HEK293 (cell line): ENCODE measurements at regions not wholly inside any gene's neighbourhood (a gene's known extent, or its start where the extent isn't known, plus 50 kb on each side); places are given as distances from the start of the nearest gene placed in this dataset.

ENCODE experiments used
- CTCF ChIA-PET: fragments of 350-600 bp; formaldehyde crosslinking; extraction: SDS; loops from one replicate; lab custom pipeline; 2021; ENCODE audit warnings: antibody characterized with exemption; lab: Yijun Ruan, JAX
- POLR2A ChIA-PET: fragments of 300-600 bp; formaldehyde crosslinking; extraction: SDS; loops from one replicate; lab custom pipeline; 2020; ENCODE audit warnings: antibody characterized with exemption, inconsistent platforms; lab: Yijun Ruan, JAX
- H3K27ac ChIP-seq: fragments of 200-500 bp; sonication (Bioruptor generic); 2 replicates; pipeline ENCODE4 v1.5.1; 2014; ENCODE audit warnings: low read depth, low read length, control low read depth, inconsistent platforms; ENCODE audit errors: extremely low read depth
- H3K36me3 ChIP-seq, 2 experiments: fragments of 200-500 bp in 1 of 2; sonication (Bioruptor generic) in 1 of 2; 1 replicate in 1 of 2; 2 replicates in 1 of 2; pipeline ENCODE4 v1.5.1; 2014 to 2017; ENCODE audit warnings: inconsistent platforms in 2 of 2, low read length in 2 of 2; ENCODE audit not compliant: control insufficient read depth in 2 of 2, insufficient read depth in 1 of 2
- H3K4me1 ChIP-seq: fragments of 200-500 bp; sonication (Bioruptor generic); 2 replicates; pipeline ENCODE4 v1.5.1; 2014; ENCODE audit warnings: mild to moderate bottlenecking, low read length, inconsistent platforms; ENCODE audit not compliant: control insufficient read depth, insufficient read depth
- H3K4me3 ChIP-seq: 2 replicates; pipeline ENCODE4 v1.5.1; 2011; ENCODE audit warnings: low read depth, mild to moderate bottlenecking, control low read depth, low read length, moderate library complexity
- H3K9me3 ChIP-seq: fragments of 200-500 bp; sonication (Bioruptor generic); 2 replicates; pipeline ENCODE4 v1.5.1; 2014; ENCODE audit warnings: low read depth, low read length, inconsistent platforms; ENCODE audit not compliant: control insufficient read depth, insufficient read depth
- FEZF1 ChIP-seq: fragments of 450-650 bp; formaldehyde crosslinking; IDR thresholded peaks from 2 replicates; pipeline ENCODE4 v1.5.1; 2016; ENCODE audit warnings: missing biosample characterization, missing genetic modification characterization
- GLIS2 ChIP-seq: fragments of 450-650 bp; formaldehyde crosslinking; IDR thresholded peaks from 2 replicates; pipeline ENCODE4 v1.5.1; 2016; ENCODE audit warnings: missing biosample characterization, missing genetic modification characterization
- KLF10 ChIP-seq: fragments of 450-650 bp; IDR thresholded peaks from 2 replicates; pipeline ENCODE4 v1.5.1; 2018; ENCODE audit warnings: missing biosample characterization, mild to moderate bottlenecking, missing genetic modification characterization
- PATZ1 ChIP-seq: fragments of 450-650 bp; formaldehyde crosslinking; IDR thresholded peaks from 2 replicates; pipeline ENCODE4 v1.5.1; 2016; ENCODE audit warnings: missing biosample characterization, missing genetic modification characterization
- ZEB2 ChIP-seq: fragments of 450-650 bp; formaldehyde crosslinking; IDR thresholded peaks from 2 replicates; pipeline ENCODE4 v1.5.1; 2016; ENCODE audit warnings: missing biosample characterization, missing genetic modification characterization
- ZNF146 ChIP-seq: fragments of 450-650 bp; formaldehyde crosslinking; IDR thresholded peaks from 2 replicates; pipeline ENCODE4 v1.5.1; 2016; ENCODE audit warnings: missing biosample characterization, missing genetic modification characterization
- ZNF211 ChIP-seq: fragments of 450-650 bp; formaldehyde crosslinking; IDR thresholded peaks from 2 replicates; pipeline ENCODE4 v1.5.1; 2016; ENCODE audit warnings: low read depth, missing biosample characterization, missing genetic modification characterization
- ZNF23 ChIP-seq: fragments of 450-650 bp; formaldehyde crosslinking; IDR thresholded peaks from 2 replicates; pipeline ENCODE4 v1.5.1; 2016; ENCODE audit warnings: missing biosample characterization, missing genetic modification characterization, borderline replicate concordance
- ZNF302 ChIP-seq: fragments of 450-650 bp; formaldehyde crosslinking; IDR thresholded peaks from 2 replicates; pipeline ENCODE4 v1.5.1; 2016; ENCODE audit warnings: missing biosample characterization, missing genetic modification characterization, low read depth
- ZNF37A ChIP-seq: fragments of 450-650 bp; IDR thresholded peaks from 2 replicates; pipeline ENCODE4 v1.5.1; 2018; ENCODE audit warnings: missing biosample characterization, missing genetic modification characterization
- ZNF585B ChIP-seq: fragments of 450-650 bp; formaldehyde crosslinking; IDR thresholded peaks from 2 replicates; pipeline ENCODE4 v1.5.1; 2016; ENCODE audit warnings: missing biosample characterization, missing genetic modification characterization
- ZNF677 ChIP-seq: fragments of 450-650 bp; IDR thresholded peaks from 2 replicates; pipeline ENCODE4 v1.5.0; 2018; ENCODE audit warnings: missing biosample characterization, mild to moderate bottlenecking, missing genetic modification characterization, moderate library complexity
- ZNF701 ChIP-seq: fragments of 450-650 bp; formaldehyde crosslinking; IDR thresholded peaks from 2 replicates; pipeline ENCODE4 v1.5.1; 2016; ENCODE audit warnings: missing biosample characterization, missing genetic modification characterization
- ZNF76 ChIP-seq: fragments of 450-650 bp; formaldehyde crosslinking; IDR thresholded peaks from 2 replicates; pipeline ENCODE4; 2016; ENCODE audit warnings: low read depth, missing biosample characterization, missing genetic modification characterization, borderline replicate concordance
- ZSCAN16 ChIP-seq: fragments of 450-650 bp; formaldehyde crosslinking; IDR thresholded peaks from 2 replicates; pipeline ENCODE4 v1.5.1; 2016; ENCODE audit warnings: missing biosample characterization, missing genetic modification characterization
- ZSCAN23 ChIP-seq: fragments of 450-650 bp; formaldehyde crosslinking; IDR thresholded peaks from 2 replicates; pipeline ENCODE4 v1.5.1; 2016; ENCODE audit warnings: missing biosample characterization, missing genetic modification characterization
- TF ChIP-seq, protein P1 (sequence below): fragments of 450-650 bp; formaldehyde crosslinking; IDR thresholded peaks from 2 replicates; pipeline ENCODE4 v1.5.1; 2016; ENCODE audit warnings: missing biosample characterization, missing genetic modification characterization
- TF ChIP-seq, protein P2 (sequence below): fragments of 450-650 bp; formaldehyde crosslinking; IDR thresholded peaks from 2 replicates; pipeline ENCODE4 v1.5.1; 2016; ENCODE audit warnings: missing biosample characterization, missing genetic modification characterization

DNA sequence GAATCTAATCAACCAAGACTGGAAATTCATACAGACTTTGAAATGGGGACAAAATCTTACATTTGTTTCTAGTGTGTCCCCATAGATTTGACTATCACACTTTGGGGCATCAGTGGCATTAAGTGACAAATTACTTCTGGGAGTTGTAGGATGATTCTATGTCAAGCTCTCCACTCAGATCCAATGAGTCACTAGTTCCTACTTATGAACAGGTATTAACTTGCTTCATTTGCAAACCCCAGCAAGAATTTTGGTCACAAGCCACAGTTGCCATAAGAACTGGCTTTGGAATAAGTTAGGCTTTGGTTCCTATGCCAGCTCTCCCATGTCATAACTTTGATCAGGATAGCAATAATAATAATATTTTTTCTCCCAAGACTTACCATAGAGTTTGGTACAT, 77.6 kb upstream of the PTPRK start:
- no peak for TF ChIP-seq ZSCAN16 (tag by site-specific recombination)
- no peak for TF ChIP-seq ZNF701 (tag by site-specific recombination)
- TF ChIP-seq ZNF23 (tag by site-specific recombination) = no peak
- TF ChIP-seq GLIS2 = no peak
- no peak for TF ChIP-seq ZNF37A (tag by site-specific recombination)
- TF ChIP-seq ZNF302 (tag by site-specific recombination) = no peak
- TF ChIP-seq PATZ1 (tag by site-specific recombination) = no peak
- TF ChIP-seq ZEB2 (tag by site-specific recombination) = no peak
- no peak for TF ChIP-seq ZNF211 (tag by site-specific recombination)
- TF ChIP-seq, protein P1, sequence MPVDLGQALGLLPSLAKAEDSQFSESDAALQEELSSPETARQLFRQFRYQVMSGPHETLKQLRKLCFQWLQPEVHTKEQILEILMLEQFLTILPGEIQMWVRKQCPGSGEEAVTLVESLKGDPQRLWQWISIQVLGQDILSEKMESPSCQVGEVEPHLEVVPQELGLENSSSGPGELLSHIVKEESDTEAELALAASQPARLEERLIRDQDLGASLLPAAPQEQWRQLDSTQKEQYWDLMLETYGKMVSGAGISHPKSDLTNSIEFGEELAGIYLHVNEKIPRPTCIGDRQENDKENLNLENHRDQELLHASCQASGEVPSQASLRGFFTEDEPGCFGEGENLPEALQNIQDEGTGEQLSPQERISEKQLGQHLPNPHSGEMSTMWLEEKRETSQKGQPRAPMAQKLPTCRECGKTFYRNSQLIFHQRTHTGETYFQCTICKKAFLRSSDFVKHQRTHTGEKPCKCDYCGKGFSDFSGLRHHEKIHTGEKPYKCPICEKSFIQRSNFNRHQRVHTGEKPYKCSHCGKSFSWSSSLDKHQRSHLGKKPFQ = no peak
- TF ChIP-seq KLF10 (tag by site-specific recombination) = no peak
- TF ChIP-seq ZSCAN23 (tag by site-specific recombination) = no peak
- no peak for TF ChIP-seq ZNF677 (tag by site-specific recombination)
- no peak for TF ChIP-seq ZNF76 (tag by site-specific recombination)
- TF ChIP-seq, all 188 proteins: peak for 0
- Histone ChIP-seq H3K9me3 (no peaks in the 10 kb centered on the region), H3K36me3 (no peaks in the 10 kb centered on the region), H3K27ac (no peak overlapping the region), H3K4me1 (peaks cover 15% of the 10 kb centered on the region), H3K4me3 (no peak overlapping the region)
- CTCF ChIA-PET = interaction anchor here (0.6 kb wide), 1 partner anchor 724 kb away, joined by 3 read pairs; no protein-coding TSS in a partner anchor
- POLR2A ChIA-PET = no interaction called here

GRCh38 chr6:128597004-128597403, 76.6 kb upstream of the PTPRK start:
- ChIA-PET CTCF (interaction anchor here (1.2 kb wide), 1 partner anchor 37 kb away, joined by 4 read pairs; no protein-coding TSS in a partner anchor), POLR2A (no interaction called here)
- Histone ChIP-seq H3K27ac (no peak overlapping the region), H3K9me3 (no peaks in the 10 kb centered on the region), H3K4me1 (peaks cover 15% of the 10 kb centered on the region), H3K4me3 (no peak overlapping the region), H3K36me3 (no peaks in the 10 kb centered on the region)
- TF ChIP-seq ZNF585B (tag by site-specific recombination) (no peak), ZNF146 (tag by site-specific recombination) (no peak), FEZF1 (tag by site-specific recombination) (no peak)
- TF ChIP-seq, protein P2, sequence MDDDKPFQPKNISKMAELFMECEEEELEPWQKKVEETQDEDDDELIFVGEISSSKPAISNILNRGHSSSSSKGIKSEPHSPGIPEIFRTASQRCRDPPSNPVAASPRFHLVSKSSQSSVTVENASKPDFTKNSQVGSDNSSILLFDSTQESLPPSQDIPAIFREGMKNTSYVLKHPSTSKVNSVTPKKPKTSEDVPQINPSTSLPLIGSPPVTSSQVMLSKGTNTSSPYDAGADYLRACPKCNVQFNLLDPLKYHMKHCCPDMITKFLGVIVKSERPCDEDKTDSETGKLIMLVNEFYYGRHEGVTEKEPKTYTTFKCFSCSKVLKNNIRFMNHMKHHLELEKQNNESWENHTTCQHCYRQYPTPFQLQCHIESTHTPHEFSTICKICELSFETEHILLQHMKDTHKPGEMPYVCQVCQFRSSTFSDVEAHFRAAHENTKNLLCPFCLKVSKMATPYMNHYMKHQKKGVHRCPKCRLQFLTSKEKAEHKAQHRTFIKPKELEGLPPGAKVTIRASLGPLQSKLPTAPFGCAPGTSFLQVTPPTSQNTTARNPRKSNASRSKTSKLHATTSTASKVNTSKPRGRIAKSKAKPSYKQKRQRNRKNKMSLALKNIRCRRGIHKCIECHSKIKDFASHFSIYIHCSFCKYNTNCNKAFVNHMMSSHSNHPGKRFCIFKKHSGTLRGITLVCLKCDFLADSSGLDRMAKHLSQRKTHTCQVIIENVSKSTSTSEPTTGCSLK = no peak
- TF ChIP-seq, all 188 proteins: peak for 0
